ENCODE measurements at regions not wholly inside any gene's neighbourhood (a gene's known extent, or its start where the extent isn't known, plus 50 kb on each side); places are given as distances from the start of the nearest gene placed in this dataset.
A peak's percentile ranks its signal among the peaks of the same experiment; 100 is the strongest.

DNA sequence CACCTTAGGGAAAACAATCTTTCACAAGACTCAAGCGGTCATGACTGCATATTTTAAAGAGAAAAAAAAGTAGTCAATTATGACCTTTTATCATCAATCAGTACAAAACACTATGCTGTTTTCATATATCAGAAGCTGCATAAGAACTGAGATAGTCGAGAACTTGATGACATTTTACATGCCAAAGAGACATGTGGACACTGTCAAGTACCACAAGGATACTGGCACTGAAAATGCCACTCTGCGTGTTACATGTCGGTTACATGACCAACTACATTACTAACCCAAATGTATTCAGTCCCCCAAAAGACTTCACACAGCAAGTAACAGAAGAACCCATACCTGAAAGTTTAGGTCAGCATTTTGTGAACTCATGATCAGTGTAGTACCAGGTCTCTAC, 975.0 kb upstream of the ADGRL4 start:
- FAIRE-seq (no peak), DNase-seq (ENCODE audit: insufficient read length, low spot score) (no peak)
- TF ChIP-seq POLR2A (IDR thresholded peaks at IDR 0.05; ENCODE audit: low read depth, low read length), result no peak

DNA sequence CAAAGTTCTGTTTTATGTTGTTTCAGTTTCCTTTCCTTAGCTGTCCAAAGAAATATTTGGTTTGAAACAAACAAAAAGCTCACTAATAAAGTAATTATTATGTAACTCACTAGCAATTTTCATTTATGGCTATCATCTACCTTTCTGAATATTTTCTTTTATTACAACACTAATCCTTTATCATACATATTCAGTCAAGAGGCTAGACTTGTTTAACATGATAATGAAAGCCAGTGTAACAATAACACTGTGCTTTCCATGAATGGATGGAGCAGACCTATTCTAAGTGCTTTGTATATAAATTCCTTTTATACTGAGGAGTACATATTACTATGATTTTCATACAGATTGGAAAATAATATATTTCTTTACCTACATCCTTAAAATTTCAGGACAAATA, 972.8 kb upstream of the ADGRL4 start:
- TF ChIP-seq POLR2A (IDR thresholded peaks at IDR 0.05; ENCODE audit: low read depth, low read length), result no peak
- no peak for DNase-seq (ENCODE audit: insufficient read length, low spot score)
- FAIRE-seq, result no peak

DNA sequence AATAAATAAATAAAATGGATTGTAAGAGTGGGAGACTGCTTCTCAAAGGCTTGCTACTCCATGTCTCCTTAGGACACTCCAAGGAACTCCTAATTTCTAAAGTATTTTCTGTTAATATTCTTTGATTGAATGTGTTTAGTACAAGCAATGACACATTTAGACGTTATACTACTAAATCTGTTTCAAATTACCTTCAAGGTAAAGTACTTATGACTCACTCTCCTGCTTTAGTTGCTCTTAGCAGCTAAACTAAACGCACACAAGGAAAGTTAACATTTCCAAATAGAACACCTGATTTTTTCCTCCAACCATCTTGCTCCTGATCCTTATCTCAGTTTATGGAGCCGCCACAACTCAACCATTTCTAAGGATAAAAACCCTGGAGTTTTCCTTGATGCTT, 969.8 kb upstream of the ADGRL4 start:
- DNase-seq (ENCODE audit: insufficient read length, low spot score) (no peak), FAIRE-seq (no peak)
- TF ChIP-seq POLR2A (IDR thresholded peaks at IDR 0.05; ENCODE audit: low read depth, low read length), result no peak

DNA sequence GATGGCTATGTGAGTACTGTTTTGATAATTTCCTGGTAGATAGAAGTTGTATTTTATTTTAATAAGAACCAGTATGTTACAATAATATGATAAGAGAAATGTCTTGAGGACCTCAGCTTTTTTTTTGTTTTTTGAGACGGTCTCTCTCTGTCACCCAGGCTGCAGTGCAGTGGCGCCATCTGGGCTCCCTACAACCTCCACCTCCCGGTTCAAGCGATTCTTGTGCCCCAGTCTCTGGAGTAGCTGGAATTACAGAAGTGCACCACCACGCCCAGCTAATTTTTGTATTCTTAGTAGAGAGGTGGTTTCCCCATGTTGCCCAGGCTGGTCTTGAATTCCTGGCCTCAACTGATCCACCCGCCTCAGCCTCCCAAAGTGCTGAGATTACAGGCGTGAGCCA, 968.1 kb upstream of the ADGRL4 start:
- no peak for FAIRE-seq
- no peak for DNase-seq (ENCODE audit: insufficient read length, low spot score)
- TF ChIP-seq POLR2A (IDR thresholded peaks at IDR 0.05; ENCODE audit: low read depth, low read length), result no peak

DNA sequence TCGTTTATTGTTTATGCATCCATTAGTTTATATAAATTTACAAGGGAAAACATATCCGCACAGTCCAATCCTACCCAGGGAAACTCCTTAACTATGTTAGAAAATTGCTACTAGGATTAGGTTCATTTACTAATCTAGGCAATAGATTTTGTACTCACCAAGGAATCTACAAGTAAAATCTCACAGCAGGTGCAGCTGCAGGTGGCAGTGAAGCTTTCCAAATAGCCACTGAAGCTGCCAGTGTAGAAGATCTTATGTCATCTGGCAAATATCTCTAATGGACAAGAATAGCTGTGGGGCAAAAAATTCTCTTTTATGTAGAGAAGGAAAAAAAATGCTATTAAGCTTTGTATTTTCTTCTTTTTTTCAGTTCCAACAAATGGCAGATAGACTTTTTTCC, 963.4 kb upstream of the ADGRL4 start:
- no peak for FAIRE-seq
- no peak for TF ChIP-seq POLR2A (IDR thresholded peaks at IDR 0.05; ENCODE audit: low read depth, low read length)
- DNase-seq (ENCODE audit: insufficient read length, low spot score), result no peak

DNA sequence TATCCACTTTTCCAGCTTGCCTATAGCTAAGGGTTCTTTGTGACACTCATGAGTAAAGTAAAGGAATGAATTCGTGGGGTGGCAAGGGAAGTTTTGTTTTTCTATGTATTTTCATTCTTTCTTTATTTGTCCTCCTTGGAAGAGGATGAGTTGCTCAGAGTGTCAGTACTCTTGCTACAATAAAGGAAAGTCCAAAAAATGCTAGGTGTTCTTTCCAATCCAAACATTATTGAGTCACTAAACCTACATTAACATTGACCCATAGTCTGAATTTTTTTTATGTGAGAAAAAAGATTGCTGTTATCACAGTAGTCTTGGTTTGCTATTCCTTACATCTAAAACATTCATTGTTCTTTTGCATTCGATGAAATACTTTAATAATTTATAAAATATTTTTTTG, 959.9 kb upstream of the ADGRL4 start:
- DNase-seq (ENCODE audit: insufficient read length, low spot score), result no peak
- TF ChIP-seq POLR2A (IDR thresholded peaks at IDR 0.05; ENCODE audit: low read depth, low read length), result no peak
- FAIRE-seq, result no peak

DNA sequence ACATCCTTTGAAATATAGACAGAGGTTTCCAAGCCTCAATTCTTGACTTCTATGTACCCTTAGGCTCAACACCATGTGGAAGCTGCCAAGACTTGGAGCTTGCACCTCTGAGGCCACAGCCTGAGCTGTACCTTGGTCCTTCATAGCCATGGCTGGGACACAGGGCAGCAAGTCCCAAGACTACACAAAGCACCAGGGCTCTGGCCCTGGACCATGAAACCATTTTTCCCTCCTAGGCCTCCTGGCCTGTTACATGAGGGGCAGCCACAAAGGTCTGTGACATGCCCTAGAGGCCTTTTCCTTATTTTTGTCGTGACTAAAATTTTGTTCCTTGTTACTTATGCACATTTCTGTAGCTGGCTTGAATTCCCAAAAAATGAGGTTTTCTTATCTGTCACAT, 953.1 kb upstream of the ADGRL4 start:
- no peak for FAIRE-seq
- TF ChIP-seq POLR2A (IDR thresholded peaks at IDR 0.05; ENCODE audit: low read depth, low read length), result no peak
- DNase-seq (ENCODE audit: insufficient read length, low spot score), result no peak

DNA sequence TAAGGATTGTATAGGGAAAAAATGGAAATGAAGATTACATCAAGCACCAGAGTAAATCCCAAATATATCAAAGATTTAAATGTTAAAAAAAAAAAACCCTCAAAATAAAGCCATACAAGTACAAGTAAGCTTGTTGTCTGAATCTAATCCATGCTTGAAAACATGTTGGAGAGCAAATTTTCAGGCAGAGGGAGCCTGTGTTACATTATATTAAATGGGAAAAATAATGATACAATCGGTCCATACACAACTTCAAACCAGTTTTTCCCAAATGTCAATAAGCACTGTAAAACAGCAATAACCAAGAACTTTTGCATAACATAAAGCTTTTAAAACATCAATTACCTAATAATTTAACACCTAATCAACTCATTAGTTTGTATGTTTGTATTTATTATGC, 949.4 kb upstream of the ADGRL4 start:
- FAIRE-seq (no peak), DNase-seq (ENCODE audit: insufficient read length, low spot score) (no peak)
- TF ChIP-seq POLR2A (IDR thresholded peaks at IDR 0.05; ENCODE audit: low read depth, low read length), result no peak

DNA sequence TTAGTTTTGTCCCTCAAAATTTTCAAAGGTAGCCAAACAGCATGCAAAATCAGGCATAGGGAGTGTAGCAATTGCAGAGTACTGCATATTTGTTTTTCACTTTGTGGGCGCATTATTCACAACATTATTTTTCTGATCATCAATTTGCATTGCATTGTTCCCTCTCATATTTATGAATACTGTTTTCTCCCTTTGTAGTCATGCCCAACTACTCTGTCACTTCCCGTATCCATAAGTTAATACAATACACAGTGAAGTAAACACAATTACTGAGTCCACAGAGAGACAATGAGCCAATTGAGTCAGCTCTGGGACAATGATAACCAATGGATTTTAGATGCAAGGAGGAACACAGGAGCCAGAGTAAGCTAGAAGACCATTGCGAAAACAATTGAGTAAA, 944.0 kb upstream of the ADGRL4 start:
- TF ChIP-seq POLR2A (IDR thresholded peaks at IDR 0.05; ENCODE audit: low read depth, low read length), result no peak
- DNase-seq (ENCODE audit: insufficient read length, low spot score) (no peak), FAIRE-seq (no peak)

DNA sequence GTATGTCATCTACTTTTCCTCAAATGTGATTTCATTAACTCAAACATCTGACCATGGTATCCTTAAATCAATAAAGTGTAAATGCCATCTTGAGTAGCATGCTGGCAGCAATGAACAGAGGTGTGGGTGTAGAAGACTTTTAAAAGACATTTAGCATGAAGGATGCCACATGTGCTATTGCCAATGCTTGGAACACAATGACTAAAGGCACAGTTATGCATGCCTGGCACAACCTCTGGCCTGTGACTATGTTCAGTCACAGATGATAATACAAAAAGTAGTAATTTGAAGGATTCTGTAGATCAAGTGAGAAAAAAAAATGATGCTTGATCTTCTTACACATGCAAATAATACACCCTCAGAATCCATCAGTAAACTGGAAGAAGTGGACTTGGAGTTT, 938.9 kb upstream of the ADGRL4 start:
- peak; percentile 30 for FAIRE-seq
- no peak for TF ChIP-seq POLR2A (IDR thresholded peaks at IDR 0.05; ENCODE audit: low read depth, low read length)
- DNase-seq (ENCODE audit: insufficient read length, low spot score), result no peak

DNA sequence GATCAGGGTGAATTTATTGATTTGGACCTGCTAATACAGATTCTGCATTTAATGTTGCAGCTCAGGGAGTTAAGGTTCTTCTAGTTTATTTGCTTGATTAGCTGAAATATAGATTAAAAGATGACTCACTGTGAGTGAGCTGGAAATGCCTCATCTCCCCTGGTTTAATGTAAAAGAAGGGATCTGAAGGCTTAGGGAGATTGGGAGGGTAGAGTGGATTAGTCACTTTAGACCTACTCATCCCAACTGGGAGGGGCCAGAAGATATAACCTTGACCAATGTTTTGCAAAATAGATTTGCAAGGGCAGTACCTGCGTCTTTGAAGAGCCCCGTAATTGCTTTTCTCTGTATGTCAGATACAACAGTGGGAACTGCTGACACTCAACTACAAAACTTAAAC, 922.8 kb upstream of the ADGRL4 start:
- TF ChIP-seq POLR2A (IDR thresholded peaks at IDR 0.05; ENCODE audit: low read depth, low read length), result no peak
- DNase-seq (ENCODE audit: insufficient read length, low spot score) (no peak), FAIRE-seq (peak; percentile 11)

DNA sequence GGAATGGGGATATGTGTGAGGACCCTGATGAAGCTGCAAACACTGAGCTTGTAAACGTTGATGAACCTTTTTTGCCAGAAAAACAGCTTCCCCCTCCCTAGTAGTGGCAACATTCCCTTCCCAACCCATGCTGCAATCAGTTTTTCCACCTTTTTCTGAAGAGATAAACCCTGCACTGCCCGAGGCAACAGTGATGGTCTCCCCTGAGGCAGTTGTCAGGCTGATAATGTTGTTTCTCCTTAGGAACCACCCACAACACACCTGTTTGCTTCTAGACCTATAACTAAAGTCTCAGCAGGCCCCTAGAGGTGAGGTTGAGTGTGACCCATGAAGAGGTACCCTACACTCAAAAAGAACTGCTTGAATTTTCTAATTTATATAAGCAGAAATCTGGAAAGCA, 922.4 kb upstream of the ADGRL4 start:
- DNase-seq (ENCODE audit: insufficient read length, low spot score) (no peak), FAIRE-seq (no peak)
- no peak for TF ChIP-seq POLR2A (IDR thresholded peaks at IDR 0.05; ENCODE audit: low read depth, low read length)

DNA sequence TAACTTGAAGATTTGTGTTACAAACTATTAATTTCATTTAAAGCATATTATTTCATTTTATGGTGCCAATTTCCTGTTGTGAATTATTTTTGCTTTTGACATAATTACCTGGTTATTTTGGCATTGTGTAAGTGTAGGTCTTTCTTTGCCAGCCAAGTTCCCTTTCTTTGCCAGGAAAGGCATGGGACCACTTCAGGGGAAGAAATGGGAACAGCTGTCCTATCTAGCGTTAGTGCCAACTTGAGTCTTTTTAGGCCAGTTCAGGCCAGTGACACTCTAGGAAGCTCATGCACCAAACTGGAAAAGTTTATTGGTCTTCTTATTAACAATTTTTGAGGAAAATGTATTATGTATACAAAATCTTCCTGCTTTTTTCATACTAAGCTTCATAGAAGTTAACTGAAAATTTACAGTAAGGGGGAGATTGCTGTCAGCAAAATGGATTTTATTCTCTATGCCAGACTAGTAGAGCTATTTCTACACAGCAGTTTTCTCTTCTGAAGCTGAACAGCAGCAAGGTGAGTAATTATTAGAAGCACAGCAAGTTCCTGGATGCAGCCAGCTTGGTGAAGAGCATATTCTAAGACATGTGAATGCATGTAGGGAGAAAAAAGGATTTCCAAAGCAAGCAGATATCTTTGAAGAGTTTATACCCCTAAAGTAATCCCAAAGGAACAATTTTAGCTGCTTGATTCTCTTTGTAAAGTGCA, 914.6 kb upstream of the ADGRL4 start:
- DNase-seq (ENCODE audit: insufficient read length, low spot score), result no peak
- no peak for FAIRE-seq

DNA sequence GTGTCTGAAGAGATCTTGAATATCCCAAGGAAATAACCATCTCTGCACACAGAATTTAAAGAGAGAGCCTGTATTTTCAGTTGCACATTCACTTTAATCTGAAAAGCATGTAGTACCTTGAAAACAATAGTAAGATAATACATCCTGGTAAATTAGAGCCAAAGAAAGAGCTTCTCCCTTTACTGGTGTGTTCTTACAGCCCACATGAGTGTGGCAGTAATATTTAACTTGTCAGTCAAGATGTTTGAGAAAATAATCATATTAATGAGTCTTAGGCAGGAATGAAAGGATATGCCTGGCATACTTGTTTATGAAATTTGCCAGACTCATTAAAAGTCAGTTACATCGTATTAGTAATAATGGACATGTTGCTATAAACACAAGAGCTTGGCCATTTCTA, 908.4 kb upstream of the ADGRL4 start:
- FAIRE-seq, result no peak
- no peak for DNase-seq (ENCODE audit: insufficient read length, low spot score)
- no peak for TF ChIP-seq POLR2A (IDR thresholded peaks at IDR 0.05; ENCODE audit: low read depth, low read length)

More for the DNA sequence above, 914.6 kb upstream of the ADGRL4 start:
- no peak for TF ChIP-seq POLR2A (IDR thresholded peaks at IDR 0.05; ENCODE audit: low read depth, low read length)

DNA sequence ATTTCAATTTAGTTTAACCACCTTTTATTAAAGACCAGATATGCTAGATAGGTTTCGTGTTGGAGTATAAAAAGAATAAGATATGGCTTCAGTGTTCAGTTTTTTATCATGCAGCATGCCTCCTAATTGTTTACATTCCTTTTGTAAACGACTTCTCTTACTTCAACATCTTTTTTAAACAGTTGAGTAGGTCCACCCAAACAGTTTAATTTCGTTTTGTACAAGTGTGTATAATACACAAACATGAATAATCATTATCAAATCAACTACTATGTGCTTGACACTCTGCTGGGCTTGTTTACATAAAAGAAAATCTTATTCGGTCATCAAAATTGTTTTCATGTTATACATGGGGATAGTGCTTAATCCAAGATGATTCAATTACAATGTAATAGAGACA, 906.3 kb upstream of the ADGRL4 start:
- DNase-seq (ENCODE audit: insufficient read length, low spot score) (no peak), FAIRE-seq (no peak)
- TF ChIP-seq POLR2A (IDR thresholded peaks at IDR 0.05; ENCODE audit: low read depth, low read length), result no peak

DNA sequence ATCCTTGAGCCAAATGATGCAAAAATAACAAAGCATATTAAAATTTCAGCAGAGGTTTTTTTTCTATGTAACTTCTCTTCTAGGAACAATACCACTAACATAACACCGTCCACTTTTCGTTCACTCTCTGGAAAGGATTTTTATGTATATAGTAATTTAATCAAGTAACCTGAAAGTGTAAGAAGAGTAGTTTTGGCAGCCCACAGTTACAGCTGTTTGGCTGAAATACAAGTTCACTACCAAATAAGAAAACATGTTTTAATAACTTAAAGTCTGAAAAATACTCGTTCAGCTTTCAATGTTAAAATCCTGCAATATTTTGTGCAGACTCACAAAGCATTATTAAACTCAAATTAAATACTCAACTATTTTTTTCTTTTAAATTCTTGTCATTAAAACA, 896.8 kb upstream of the ADGRL4 start:
- DNase-seq (ENCODE audit: insufficient read length, low spot score) (no peak), FAIRE-seq (no peak)
- no peak for TF ChIP-seq POLR2A (IDR thresholded peaks at IDR 0.05; ENCODE audit: low read depth, low read length)
